ENCODE measurements at regions not wholly inside any gene's neighbourhood (a gene's known extent, or its start where the extent isn't known, plus 50 kb on each side); places are given as distances from the start of the nearest gene placed in this dataset.
"Not testable (repeated sequence)": the region's sequence is repeated elsewhere in the genome, so short reads cannot be mapped to it uniquely, and the experiment has no call there.

DNA sequence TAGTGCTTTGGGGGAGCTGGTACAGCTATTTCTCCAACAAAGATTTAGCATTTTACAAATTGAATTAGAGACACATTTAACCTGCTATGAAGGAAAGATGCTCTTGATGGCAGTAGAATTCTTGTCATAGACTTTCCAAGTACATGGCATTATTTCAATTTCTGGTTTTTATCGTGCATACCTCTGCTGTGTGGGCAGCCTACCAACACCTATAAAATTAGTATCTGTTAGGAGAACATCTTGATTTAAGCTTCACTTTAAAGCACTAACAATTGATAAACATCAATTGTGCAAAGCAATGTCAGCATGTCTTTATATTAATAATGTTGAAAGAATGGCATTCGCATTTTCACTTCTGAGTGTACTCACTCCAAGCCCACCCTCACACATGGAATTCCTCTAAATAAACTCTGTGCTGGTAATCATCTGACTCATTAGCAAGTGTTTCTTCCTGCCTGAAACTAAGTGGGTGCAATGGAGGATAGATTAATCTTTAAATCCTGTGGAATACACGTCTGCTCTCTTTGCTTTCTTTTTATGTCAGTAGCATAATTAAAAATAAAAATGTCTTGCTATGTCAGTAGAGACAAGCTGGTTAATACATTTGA, 279.8 kb upstream of the MAGEB18 start:
- DNase-seq: no peak

DNA sequence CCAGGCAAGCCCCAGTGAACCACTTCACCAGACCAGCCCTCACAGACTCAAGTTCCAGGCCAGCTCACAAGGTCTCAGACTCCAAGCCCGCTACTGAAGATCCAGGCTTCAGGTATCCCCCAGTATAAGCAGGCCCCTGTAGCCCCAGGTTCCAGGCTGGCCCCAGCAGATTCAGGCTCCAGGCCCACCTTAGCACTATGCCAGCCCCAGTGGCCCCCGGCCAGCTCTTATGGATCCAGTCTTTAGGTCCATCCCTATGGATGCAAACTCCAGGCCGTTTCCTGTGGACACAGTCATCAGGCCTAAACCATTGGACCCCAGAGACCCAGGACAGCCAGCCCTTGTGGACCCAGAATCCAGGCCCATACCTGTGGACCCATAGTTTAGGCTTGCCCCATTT, 277.8 kb upstream of the MAGEB18 start:
- no peak for DNase-seq

DNA sequence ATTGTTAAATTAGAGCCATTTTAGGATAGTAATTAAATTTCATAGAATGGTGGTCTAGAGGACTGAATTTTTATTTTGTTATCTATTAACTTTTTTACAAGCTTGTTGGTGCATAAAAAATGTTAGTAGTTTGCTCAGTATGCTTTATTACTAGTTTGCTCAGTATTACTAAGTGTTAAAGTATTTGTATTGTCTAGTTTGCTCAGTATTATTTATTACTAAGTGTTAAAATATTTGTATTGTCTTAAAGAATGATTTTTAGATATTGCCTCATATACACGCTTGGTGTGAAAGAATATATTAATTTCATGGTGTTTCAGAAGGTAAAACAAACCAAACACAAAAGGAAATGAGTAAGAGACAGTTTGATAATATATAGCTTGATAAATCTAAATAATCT, 268.4 kb upstream of the MAGEB18 start:
- no peak for DNase-seq

DNA sequence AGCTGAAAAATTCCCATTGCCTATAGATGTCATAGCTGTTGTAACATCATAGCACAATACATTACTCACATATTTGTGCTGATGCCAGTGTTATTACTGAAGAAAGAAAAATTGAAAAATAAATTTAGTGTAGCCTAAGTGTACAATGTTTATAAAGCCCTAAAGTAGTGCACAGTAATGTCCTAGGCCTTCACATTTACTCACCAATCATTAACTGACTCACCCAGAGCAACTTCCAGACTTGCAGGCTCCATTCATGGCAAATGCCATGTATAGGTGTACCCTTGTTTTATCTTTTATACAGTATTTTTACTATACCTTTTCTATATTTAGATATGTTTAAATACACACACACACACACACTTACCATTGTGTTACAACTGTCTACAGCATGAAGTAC, 265.4 kb upstream of the MAGEB18 start:
- no peak for DNase-seq

DNA sequence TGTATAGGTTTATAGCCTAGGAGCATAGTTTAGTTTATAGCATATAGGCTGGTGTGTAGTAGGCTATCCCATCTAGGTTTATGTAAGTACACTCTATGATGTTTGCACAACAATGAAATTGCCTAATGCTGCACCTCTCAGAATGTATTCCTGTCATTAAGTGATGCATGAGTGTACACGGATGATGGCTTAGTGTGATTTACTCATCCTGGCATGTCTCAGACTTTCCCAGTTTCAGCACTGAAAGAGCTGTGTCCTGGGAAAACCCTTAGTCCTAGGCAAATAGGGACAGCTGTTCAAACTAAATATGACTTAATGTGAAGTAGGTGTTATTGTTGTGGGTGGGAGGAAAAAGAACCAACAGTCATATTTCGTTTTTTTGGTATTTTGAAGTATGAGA, 264.9 kb upstream of the MAGEB18 start:
- DNase-seq: no peak

DNA sequence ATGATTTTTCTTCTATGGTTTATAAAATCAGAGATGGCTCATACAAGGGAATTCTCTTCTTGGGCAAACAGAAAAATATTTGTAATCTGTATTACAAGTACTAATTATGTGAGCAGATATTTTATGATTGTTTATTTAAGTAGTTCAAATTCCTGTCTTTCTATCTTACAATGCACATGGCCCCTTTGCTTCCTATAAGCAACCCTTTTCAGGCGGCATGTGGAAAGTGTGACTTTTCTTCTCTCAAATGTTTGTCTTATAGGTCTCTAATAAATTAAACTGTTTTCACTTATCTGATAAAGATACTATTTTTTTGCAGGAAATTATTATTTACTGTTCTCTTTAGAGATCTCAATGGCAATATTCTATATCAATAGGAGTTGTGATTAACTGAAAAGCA, 259.3 kb upstream of the MAGEB18 start:
- DNase-seq: no peak

DNA sequence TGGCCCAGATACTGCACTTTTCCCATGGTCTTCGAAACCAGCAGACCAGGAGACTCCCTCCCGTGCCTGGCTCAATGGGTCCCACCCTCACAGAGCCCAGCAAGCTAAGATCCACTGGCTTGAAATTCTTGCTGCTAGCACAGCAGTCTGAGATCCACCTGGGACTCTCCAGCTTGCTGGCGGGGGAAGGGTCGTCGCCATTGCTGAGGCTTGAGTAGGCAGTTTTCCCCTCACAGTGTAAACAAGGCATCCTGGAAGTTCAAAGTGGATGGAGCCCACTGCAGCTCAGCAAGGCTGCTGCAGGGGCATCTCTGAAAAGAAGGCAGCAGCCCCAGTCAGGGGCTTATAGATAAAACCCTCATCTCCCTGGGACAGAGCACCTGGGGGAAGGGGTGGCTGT, 255.6 kb upstream of the MAGEB18 start:
- DNase-seq: not testable (repeated sequence)

DNA sequence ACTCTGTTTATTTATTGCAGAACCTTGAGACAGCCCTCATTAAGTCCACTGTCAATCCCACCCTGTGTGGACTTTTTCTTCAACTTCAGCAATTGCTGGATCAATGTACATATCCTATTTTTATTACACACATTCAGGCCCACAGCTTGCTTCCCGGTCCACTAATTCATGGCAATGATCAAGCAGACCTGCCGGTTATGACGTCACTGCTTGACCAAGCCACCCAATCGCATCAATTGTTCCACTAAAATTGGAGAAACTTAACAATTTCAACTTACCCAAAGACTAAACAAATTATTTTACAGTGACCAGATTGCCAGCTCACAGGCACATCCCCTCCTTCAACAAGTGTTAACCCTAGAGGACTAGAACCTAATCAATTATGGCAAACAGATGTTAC, 240.4 kb upstream of the MAGEB18 start:
- DNase-seq: no peak

DNA sequence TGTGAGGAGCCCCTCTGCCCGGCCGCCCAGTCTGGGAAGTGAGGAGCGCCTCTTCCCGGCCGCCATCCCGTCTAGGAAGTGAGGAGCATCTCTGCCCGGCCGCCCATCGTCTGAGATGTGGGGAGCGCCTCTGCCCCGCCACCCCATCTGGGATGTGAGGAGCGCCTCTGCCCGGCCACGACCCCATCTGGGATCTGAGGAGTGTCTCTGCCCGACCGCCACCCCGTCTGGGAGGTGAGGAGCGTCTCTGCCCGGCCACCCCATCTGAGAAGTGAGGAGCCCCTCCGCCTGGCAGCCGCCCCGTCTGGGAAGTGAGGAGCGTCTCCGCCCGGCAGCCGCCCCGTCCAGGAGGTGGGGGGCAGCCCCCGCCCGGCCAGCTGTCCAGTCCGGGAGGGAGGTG, 232.4 kb upstream of the MAGEB18 start:
- DNase-seq: not testable (repeated sequence)

DNA sequence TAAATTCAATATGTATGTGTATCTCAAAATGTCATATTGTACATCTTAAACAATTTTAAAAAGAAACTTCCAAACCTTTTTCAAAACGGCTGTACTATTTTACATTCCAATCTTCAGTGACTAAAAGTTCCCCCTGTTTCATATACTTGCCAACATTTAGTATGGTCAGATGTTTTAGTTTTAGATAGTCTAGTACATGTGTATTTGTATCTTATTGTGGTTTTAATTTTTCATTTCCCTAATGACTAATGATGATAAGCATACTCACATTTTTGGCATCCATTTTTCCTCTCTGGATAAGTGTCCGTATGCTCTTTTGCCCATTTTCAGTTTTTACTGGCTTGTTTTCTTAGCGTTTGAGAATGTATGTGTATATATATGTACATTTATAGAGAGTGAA, 212.2 kb upstream of the MAGEB18 start:
- no peak for DNase-seq

DNA sequence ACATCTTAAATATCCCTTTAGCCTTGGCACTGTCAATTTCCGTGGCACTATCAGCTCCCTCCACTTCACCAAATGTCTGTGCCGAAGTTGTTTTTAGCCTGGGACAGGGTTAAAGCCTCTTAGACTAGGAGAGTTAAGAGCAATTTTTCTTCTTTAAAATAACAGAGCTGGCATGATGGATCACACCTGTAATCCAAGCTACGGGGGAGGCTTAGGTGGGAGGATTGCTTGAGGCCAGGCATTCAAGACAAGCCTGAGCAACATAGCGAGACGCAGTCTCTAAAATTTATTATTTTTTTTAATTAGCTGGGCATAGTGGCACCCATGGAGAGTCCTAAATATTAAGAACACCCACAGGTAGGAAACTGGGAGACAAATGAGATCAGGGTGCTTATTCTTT, 209.8 kb upstream of the MAGEB18 start:
- no peak for DNase-seq

DNA sequence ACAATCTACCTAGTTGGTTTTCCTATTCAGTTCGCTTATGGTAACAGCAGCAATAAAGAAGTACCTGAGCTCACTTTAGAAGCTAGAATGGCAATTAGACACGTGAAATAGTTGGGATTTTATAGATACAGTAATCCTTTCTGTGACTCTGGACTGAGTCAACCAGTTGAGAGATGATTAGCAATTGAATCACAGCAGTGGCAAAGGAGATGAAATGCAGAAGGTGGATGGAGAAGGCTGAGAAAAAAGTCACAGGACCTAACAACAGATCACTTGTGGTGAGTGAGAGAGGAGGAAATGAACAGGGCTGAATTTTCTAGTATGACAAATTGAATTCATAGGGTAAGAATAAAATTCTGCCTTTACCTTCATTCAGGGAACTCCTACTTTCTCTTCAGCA, 197.1 kb upstream of the MAGEB18 start:
- DNase-seq: no peak

DNA sequence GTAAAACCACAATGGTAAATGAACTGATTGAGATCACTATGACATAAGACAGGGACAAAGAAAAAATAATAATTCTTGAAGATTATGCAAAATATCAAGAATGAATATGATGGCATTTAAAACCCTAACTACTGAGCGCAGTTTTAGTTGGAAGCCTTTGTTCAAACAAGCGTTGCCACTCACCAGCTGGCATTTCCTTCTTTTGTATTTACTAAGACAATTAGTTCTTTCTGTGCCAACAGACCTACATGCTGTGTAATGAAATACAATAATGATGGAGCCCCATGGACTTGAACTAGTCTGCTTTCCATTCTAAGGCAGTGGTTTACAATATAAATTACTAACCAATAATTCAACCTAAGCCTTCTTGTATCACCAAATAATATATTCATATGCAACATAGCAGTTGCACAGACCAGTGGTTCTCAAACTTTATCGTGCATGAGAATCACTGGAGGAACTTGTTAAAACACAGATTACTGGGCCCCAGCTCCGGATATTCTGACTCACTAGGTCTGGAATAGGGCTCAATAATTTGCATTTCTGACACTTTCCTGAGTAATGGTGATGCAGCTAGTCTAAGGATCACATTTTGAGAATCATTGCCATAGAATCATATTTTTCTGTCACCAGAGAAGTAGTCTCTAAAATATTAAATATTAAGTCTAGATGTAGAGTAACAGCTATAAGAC, 196.4 kb upstream of the MAGEB18 start:
- no peak for DNase-seq

DNA sequence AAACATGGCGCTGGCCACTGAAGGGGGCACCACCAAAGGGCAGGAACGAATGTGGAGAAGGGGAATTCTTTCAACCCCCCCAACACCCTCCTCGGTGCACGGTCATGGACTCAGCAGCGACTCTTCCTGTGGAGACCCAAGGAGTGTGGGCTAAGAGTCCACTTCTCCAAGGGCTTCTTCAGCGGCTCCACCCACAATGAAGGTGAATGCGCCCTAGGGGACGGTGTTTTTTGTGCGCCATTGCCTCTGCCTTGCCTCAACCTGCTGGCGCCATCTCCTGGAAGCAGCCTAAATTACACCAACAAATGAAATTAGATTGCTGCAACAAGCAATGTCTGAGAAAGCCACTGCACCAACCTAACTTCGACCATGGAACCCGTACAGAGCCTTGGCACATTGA, 169.2 kb upstream of the MAGEB18 start:
- DNase-seq: peak; percentile 9

DNA sequence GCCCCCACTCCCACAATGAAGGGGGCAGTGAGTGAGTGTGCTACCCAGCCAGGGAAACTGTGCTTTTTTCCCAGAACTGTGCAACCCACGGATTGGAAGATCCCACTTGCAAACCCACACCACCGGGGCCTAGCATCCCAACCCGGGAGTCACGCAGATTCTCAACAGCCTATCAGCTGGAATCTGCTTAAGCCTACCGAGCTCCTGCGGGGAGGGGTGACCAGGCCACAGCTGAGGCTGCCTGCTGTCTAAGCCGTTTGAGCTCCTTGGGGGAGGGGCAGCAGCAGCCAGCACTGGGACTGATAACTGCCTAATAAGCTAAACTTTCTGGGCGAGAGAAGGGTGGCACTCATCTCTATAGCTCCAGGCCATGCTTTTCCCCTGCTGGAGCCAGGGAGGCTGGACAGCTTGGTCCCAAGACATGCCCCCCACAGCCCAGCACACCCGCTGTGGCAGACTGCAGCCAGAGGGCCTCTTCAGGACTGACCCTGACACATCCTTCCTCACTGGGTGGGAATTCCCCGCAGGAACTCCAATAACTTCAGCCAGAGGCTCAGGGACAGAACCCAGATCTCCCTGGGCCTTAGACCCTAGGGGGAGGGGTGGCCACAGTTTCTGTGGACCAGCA, 161.3 kb upstream of the MAGEB18 start:
- DNase-seq: no peak

DNA sequence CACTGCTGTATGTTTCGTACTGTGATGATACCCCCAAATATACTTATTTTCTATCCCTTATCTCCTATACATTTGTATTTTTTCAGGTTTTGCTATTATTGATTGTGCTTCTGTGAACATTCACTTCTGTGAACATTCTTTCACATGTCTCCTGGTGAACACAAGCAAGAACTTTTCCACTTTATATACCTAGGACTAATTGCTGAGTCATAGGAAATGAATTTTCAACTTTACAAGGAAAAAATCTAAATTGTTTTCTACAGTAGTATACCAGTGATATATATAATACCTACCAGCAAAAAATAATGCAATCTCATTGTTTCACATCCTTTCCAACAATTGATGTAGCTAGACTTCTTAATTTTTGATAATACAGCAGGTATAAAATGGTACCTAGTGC, 139.5 kb upstream of the MAGEB18 start:
- no peak for DNase-seq

DNA sequence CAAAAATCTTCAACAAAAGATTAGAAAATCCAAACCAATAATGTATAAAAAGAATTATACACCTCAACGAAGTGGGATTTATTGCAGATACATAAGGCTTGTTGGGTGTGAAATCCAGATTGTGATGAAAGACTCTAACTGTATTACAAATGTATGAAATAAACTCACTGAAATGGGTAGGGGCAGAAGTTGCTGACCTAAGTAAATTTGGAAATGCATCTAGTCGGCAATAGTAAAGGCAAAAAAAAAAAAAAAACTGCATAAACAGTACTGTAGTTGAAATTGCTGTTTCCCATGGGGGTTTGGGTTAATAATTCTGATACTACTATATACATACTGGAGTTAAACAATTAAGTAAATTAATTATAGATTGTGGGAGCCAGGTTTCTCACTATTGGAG, 130.7 kb upstream of the MAGEB18 start:
- no peak for DNase-seq

DNA sequence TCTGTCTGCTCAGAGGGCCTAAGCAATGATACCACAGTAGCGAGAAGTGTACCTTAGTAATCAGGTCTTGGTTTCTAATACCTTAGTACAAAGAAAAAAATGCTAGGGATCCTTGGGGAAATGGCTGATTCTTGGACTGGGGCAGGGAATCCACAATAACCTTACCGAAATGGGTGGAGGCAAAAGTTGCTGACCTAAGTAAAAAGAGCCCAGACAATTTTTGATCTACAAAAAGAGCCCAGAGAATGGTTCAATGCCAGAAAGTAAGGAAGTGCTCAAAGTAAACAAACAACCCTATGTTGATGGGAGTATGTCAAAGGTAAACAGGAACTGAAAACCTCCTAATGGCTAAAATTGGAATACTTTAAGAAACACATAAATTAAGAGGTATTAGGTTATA, 130.1 kb upstream of the MAGEB18 start:
- DNase-seq: no peak

DNA sequence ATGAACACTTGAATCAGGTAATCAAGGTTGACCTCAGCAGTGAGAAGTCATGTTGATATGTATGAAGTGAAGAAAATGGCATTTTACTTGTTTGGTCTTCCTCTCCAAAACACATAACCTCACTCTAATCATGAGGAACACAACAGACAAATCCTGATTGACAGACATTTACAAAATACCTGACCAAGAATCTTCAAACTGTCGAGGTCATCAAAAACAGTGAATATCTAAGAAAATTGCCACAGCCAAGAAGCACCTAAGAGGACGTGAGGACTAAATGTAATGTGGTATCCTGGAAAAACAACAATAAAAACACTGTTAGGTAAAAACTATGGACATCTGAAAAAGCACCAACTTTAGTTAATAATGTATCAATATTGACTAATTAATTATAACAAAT, 129.5 kb upstream of the MAGEB18 start:
- DNase-seq: no peak

DNA sequence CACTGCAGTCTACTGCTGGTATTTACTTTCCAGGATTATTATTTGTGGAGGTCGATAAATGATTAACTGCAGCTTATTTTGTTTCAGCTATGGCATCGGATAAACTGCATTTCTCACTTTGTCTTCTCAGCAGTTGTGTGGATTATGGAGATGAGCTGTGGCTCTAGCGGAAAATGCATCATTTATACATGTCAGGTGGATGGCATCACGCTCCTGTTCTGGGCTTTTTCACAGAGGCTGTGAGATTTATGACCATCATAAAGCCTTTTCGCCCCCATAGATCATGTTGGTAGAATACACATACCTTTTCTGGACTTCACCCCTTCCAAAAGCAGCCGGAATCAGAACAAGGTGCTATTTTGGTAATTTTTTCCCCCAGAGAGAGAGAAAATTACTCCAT, 118.8 kb upstream of the MAGEB18 start:
- no peak for DNase-seq

DNA sequence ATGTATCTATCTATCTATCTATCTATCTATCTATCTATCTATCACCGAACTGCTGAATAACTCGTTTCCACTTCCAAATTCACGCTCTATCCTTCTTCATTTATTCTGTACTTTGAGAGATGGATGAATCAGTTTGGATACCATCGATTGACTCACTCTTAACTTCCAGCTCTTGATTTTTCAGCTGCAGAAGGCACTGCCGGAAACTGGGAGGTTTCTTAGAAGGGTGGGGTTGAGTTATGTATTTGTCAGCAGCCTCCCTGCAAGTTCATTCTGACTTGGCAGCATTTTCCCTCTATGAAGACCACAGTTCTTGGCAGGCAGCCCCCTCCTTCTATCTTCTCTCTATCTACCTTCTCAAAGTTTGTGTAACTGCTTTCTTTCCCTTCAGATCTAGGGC, 112.0 kb upstream of the MAGEB18 start:
- DNase-seq: no peak

DNA sequence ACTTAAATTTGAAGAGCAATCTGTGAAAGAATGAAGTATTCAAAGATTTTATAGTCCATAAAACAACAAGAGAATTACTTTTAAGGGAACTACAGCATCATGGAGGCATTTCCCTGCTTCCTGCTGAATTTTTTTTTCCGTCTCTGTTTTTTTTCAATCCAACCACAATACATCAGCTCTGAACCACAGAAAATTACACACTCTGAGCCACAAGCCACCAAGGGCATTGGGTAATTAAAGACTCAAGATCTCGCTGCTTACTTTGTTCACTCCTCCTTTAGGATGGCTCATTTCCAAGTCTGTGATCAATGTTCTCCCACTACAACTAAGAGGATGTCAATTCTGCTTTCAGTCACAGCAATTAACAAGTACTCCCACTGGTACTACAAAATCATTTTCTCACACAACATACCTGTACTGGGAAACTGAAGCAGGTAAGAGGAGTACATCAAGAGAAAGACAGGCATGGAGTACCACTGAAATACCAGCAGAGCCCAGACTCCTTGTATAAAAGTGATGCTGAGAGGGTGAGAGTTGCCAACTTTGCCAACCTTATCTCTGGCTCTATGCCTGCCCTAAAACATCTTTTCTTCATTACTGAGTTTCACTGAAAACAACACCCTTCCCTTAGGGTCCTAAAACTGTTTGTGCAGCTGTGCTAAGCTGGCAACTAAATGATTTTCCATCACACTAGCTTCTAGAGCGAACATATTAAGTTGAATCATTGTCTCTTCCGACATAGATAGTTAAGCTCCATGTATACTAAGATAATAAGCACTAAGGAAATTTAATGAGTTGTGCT, 105.8 kb upstream of the MAGEB18 start:
- DNase-seq: no peak

DNA sequence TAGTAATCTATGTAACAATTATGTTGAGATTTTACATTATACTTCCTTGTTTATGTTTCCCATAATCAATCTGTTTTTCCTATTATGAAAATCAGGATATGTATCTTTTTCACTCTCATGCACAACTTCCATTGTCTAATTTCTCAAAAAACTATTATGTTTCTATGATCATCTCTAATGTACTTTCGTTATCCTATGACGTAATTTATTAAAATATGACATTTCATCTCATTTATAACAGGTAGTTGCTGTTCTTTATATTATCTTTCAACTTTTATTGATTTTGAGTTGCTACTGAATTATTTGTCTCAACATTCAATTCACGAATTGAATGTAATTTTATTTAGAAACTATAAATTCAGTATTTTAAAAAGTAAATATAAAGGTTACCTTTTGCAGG, 100.8 kb upstream of the MAGEB18 start:
- DNase-seq: no peak

DNA sequence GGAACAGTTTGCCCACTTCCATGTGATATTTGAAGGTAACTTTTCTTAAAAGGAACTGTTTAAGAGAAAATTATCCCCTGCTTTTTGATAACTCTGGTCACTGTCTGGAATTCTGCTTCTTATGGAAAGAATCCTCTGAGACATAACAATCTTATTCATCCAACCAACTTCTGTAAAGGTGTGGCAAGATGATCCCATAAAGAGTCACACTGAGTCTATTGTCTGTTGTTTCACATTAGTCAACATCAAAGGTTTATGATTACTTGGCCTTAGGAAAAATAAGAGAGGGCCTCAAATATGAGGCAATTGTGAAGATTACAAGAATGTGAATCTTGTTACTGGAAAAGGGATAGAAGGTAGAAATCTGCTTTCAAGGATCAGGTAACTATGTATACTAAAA, 88.0 kb upstream of the MAGEB18 start:
- DNase-seq: no peak

Data from retina (tissue), 1 donor.